Suppressor macrophage treated with lipopolysaccharide for 1 hour (primary cell): ENCODE measurements at regions not wholly inside any gene's neighbourhood (a gene's known extent, or its start where the extent isn't known, plus 50 kb on each side); places are given as distances from the start of the nearest gene placed in this dataset.
"Not testable (repeated sequence)": the region's sequence is repeated elsewhere in the genome, so short reads cannot be mapped to it uniquely, and the experiment has no call there.

Experiments
- DNase-seq, 3 donors: peaks; one replicate each; pipeline ENCODE4 v3.0.0-alpha.2; 2020 to 2022

- DNase-seq: no peak
These were observed 157.9 kb downstream of the ZNF664 start for GRCh38 chr12:124130691-124131591.

- DNase-seq: no peak
These were observed 158.6 kb downstream of the ZNF664 start for GRCh38 chr12:124131659-124132058.

- no peak for DNase-seq
These were observed 159.5 kb downstream of the ZNF664 start for GRCh38 chr12:124132530-124132929.

GRCh38 chr12:124136796-124137195 lies 158.1 kb upstream of the RFLNA start:
- DNase-seq: no peak

GRCh38 chr12:124140944-124141486 lies 153.9 kb upstream of the RFLNA start:
- no peak for DNase-seq

GRCh38 chr12:124141611-124142010 lies 153.3 kb upstream of the RFLNA start:
- not testable (repeated sequence) for DNase-seq

GRCh38 chr12:124142395-124143035 lies 152.4 kb upstream of the RFLNA start:
- DNase-seq: no peak

- DNase-seq: no peak
These were observed 151.2 kb upstream of the RFLNA start for GRCh38 chr12:124143726-124144125.

GRCh38 chr12:124144531-124145194 lies 150.2 kb upstream of the RFLNA start:
- no peak for DNase-seq

GRCh38 chr12:124147027-124147426 lies 147.9 kb upstream of the RFLNA start:
- DNase-seq: no peak

GRCh38 chr12:124147575-124147974 lies 147.3 kb upstream of the RFLNA start:
- DNase-seq: no peak

GRCh38 chr12:124148481-124149273 lies 146.2 kb upstream of the RFLNA start:
- no peak for DNase-seq

GRCh38 chr12:124149287-124149686 lies 145.6 kb upstream of the RFLNA start:
- no peak for DNase-seq

GRCh38 chr12:124150168-124150567 lies 144.7 kb upstream of the RFLNA start:
- no peak for DNase-seq

- DNase-seq: no peak
These were observed 143.3 kb upstream of the RFLNA start for GRCh38 chr12:124151583-124151982.

- no peak for DNase-seq
These were observed 142.2 kb upstream of the RFLNA start for GRCh38 chr12:124152731-124153130.

- no peak for DNase-seq
These were observed 141.5 kb upstream of the RFLNA start for GRCh38 chr12:124153392-124153791.

- DNase-seq: no peak
These were observed 137.5 kb upstream of the RFLNA start for GRCh38 chr12:124157406-124157805.

- DNase-seq: no peak
These were observed 135.2 kb upstream of the RFLNA start for GRCh38 chr12:124159655-124160054.

- no peak for DNase-seq
These were observed 134.7 kb upstream of the RFLNA start for GRCh38 chr12:124160097-124160756.

- not testable (repeated sequence) for DNase-seq
These were observed 133.5 kb upstream of the RFLNA start for GRCh38 chr12:124161402-124161801.
